H1 (cell line): ENCODE measurements at regions not wholly inside any gene's neighbourhood (a gene's known extent, or its start where the extent isn't known, plus 50 kb on each side); places are given as distances from the start of the nearest gene placed in this dataset.

Experiments
- CTCF ChIA-PET: fragments of 300-600 bp; sonication (Branson Sonifier 250); formaldehyde crosslinking; loops from one replicate; lab custom pipeline; 2021; ENCODE audit not compliant: partially characterized antibody; lab: Charles Lee
- POLR2A ChIA-PET: fragments of 300-600 bp; sonication (Branson Sonifier 250); formaldehyde crosslinking; loops from one replicate; lab custom pipeline; 2021; ENCODE audit warnings: inconsistent platforms; ENCODE audit not compliant: partially characterized antibody; lab: Charles Lee
- DNase-seq, 2 experiments: peaks; one replicate each; pipeline versions ENCODE4 v3.0.0 to v3.0.0-alpha.2; 2010 to 2022; ENCODE audit warnings: low spot score in 2 of 2, low read depth in 1 of 2, mixed read lengths in 1 of 2
- FAIRE-seq: peaks from 2 replicates; lab custom pipeline; 2011; peaks lifted over from hg19 to GRCh38; lab: Jason Lieb, UNC
- H2AFZ ChIP-seq: 2 replicates; pipeline ENCODE4 v1.8.1; 2012; ENCODE audit warnings: low read length, inconsistent platforms
- H2AK5ac ChIP-seq: 2 replicates; pipeline ENCODE4 v1.6.1; 2013; ENCODE audit warnings: low read depth, low read length
- H2BK120ac ChIP-seq: replicated peaks from 2 replicates; pipeline ENCODE3; 2013; ENCODE audit warnings: low read depth, low read length, inconsistent platforms
- H2BK12ac ChIP-seq: 2 replicates; pipeline ENCODE4 v1.6.1; 2013; ENCODE audit warnings: low read depth, low read length
- H2BK15ac ChIP-seq: 2 replicates; pipeline ENCODE4 v1.6.1; 2013; ENCODE audit warnings: low read length
- H2BK20ac ChIP-seq: 2 replicates; pipeline ENCODE4 v1.6.1; 2013; ENCODE audit warnings: low read length
- H2BK5ac ChIP-seq: 2 replicates; pipeline ENCODE4 v1.6.1; 2013; ENCODE audit warnings: low read depth, low read length
- H3K14ac ChIP-seq: 2 replicates; pipeline ENCODE4 v1.6.1; 2013; ENCODE audit warnings: inconsistent platforms; ENCODE audit not compliant: insufficient read length
- H3K18ac ChIP-seq: 2 replicates; pipeline ENCODE4 v1.6.1; 2013; ENCODE audit warnings: low read length; ENCODE audit errors: extremely low read depth
- H3K23ac ChIP-seq: 2 replicates; pipeline ENCODE4 v1.6.1; 2013; ENCODE audit warnings: inconsistent platforms; ENCODE audit not compliant: insufficient read length
- H3K23me2 ChIP-seq: 2 replicates; pipeline ENCODE4 v1.6.1; 2013; ENCODE audit warnings: low read depth, low read length
- H3K27ac ChIP-seq: 2 replicates; pipeline ENCODE4 v1.6.1; 2011; ENCODE audit warnings: low read depth, low read length, inconsistent platforms
- H3K27me3 ChIP-seq, 4 experiments: replicated peaks in 1 of 4; 1 replicate in 1 of 4; 2 replicates in 3 of 4; pipeline versions ENCODE4 v1.6.1 to v1.8.1; 2011 to 2013; ENCODE audit warnings: low read length in 3 of 4, mild to moderate bottlenecking in 3 of 4, inconsistent platforms in 2 of 4, mixed read lengths in 2 of 4, moderate library complexity in 1 of 4; ENCODE audit not compliant: control insufficient read depth in 3 of 4, insufficient read depth in 3 of 4; ENCODE audit errors: extremely low read depth in 1 of 4
- H3K36me3 ChIP-seq, 4 experiments: 2 replicates each; pipeline versions ENCODE4 v1.6.1 to v1.8.1; 2011 to 2013; ENCODE audit warnings: mild to moderate bottlenecking in 4 of 4, low read length in 3 of 4, moderate library complexity in 2 of 4, control low read depth in 1 of 4, inconsistent platforms in 1 of 4; ENCODE audit not compliant: insufficient read depth in 4 of 4, control insufficient read depth in 2 of 4
- H3K4ac ChIP-seq: replicated peaks from 2 replicates; pipeline ENCODE3; 2013; ENCODE audit warnings: low read length, low read depth, mixed read lengths, inconsistent platforms; ENCODE audit not compliant: insufficient read length
- H3K4me1 ChIP-seq, 4 experiments: replicated peaks in 1 of 4; 1 replicate in 1 of 4; 2 replicates in 3 of 4; pipeline versions ENCODE4 v1.6.1 to v1.8.1; 2011 to 2013; ENCODE audit warnings: low read length in 3 of 4, inconsistent platforms in 2 of 4, mixed read lengths in 1 of 4; ENCODE audit not compliant: insufficient read depth in 4 of 4, control insufficient read depth in 3 of 4
- H3K4me2 ChIP-seq, 2 experiments: 2 replicates each; pipeline versions ENCODE4 v1.6.1 to v1.8.1; 2011 to 2013; ENCODE audit warnings: low read depth in 2 of 2, low read length in 2 of 2, control low read depth in 1 of 2, inconsistent platforms in 1 of 2, mild to moderate bottlenecking in 1 of 2; ENCODE audit not compliant: insufficient read depth in 1 of 2
- H3K4me3 ChIP-seq, 4 experiments: fragments of 200-600, 300-600 bp in 1 of 4; sonication (generic), shearing (Covaris generic), sonication (Bioruptor Twin) in 1 of 4; 2 replicates each; pipeline versions ENCODE4 v1.5.1 to v1.8.1; 2011 to 2016; ENCODE audit warnings: low read length in 4 of 4, low read depth in 3 of 4, control low read depth in 2 of 4, inconsistent platforms in 2 of 4, mild to moderate bottlenecking in 2 of 4, mixed read lengths in 1 of 4, moderate library complexity in 1 of 4; ENCODE audit not compliant: insufficient read depth in 2 of 4; ENCODE audit errors: extremely low read depth in 1 of 4
- H3K56ac ChIP-seq: replicated peaks from 2 replicates; pipeline ENCODE3; 2013; ENCODE audit warnings: low read depth, mild to moderate bottlenecking, mixed read lengths, low read length, inconsistent platforms; ENCODE audit not compliant: insufficient read length
- H3K79me1 ChIP-seq: 2 replicates; pipeline ENCODE4 v1.6.1; 2013; ENCODE audit warnings: low read depth, low read length, control low read depth
- H3K79me2 ChIP-seq, 2 experiments: 2 replicates each; pipeline versions ENCODE4 v1.6.1 to v1.8.1; 2012 to 2013; ENCODE audit warnings: low read length in 2 of 2, mild to moderate bottlenecking in 2 of 2, inconsistent platforms in 1 of 2; ENCODE audit not compliant: insufficient read depth in 2 of 2, control insufficient read depth in 1 of 2
- H3K9ac ChIP-seq, 4 experiments: replicated peaks in 1 of 4; 1 replicate in 1 of 4; 2 replicates in 3 of 4; pipeline versions ENCODE4 v1.6.1 to v1.8.1; 2011 to 2013; ENCODE audit warnings: low read depth in 3 of 4, low read length in 3 of 4, control low read depth in 2 of 4, mild to moderate bottlenecking in 2 of 4, moderate library complexity in 2 of 4, inconsistent platforms in 1 of 4; ENCODE audit errors: extremely low read depth in 1 of 4
- H3K9me3 ChIP-seq, 2 experiments: 2 replicates each; pipeline versions ENCODE4 v1.6.1 to v1.8.1; 2012 to 2013; ENCODE audit warnings: mild to moderate bottlenecking in 2 of 2, moderate library complexity in 2 of 2, control low read depth in 1 of 2, inconsistent platforms in 1 of 2, low read depth in 1 of 2, low read length in 1 of 2, mixed read lengths in 1 of 2; ENCODE audit not compliant: insufficient read depth in 2 of 2
- H4K20me1 ChIP-seq, 2 experiments: replicated peaks in 1 of 2; 2 replicates each; pipeline versions ENCODE3 to v1.8.1; 2011 to 2013; ENCODE audit warnings: inconsistent platforms in 2 of 2, low read length in 2 of 2, mild to moderate bottlenecking in 1 of 2; ENCODE audit not compliant: insufficient read depth in 2 of 2, control insufficient read depth in 1 of 2
- H4K5ac ChIP-seq: 2 replicates; pipeline ENCODE4 v1.6.1; 2013; ENCODE audit warnings: low read length, low read depth, mixed read lengths, inconsistent platforms; ENCODE audit not compliant: insufficient read length
- H4K8ac ChIP-seq: 2 replicates; pipeline ENCODE4 v1.8.0; 2013; ENCODE audit warnings: mild to moderate bottlenecking, moderate library complexity, low read length, inconsistent platforms; ENCODE audit not compliant: insufficient read depth; ENCODE audit errors: extremely low read depth
- H4K91ac ChIP-seq: replicated peaks from 2 replicates; pipeline ENCODE3; 2013; ENCODE audit warnings: low read length, mixed read lengths, inconsistent platforms; ENCODE audit not compliant: insufficient read length
- CBX8 ChIP-seq: fragments of 300-800, 300-1000 bp; sonication (generic); IDR thresholded peaks from 2 replicates; pipeline ENCODE4 v1.7.1; 2016; ENCODE audit warnings: low read depth, low read length, borderline replicate concordance
- CEBPB ChIP-seq: IDR thresholded peaks from 2 replicates; pipeline ENCODE4 v1.6.1; 2012; ENCODE audit warnings: low read depth, low read length
- KDM5A ChIP-seq: fragments of 200-600 bp; IDR thresholded peaks from 2 replicates; pipeline ENCODE4 v1.7.1; 2012; ENCODE audit warnings: mild to moderate bottlenecking, low read length, inconsistent platforms, mixed read lengths
- WGBS, 2 experiments: shearing (Covaris generic) in 1 of 2; methylation state at CpG; one replicate each; pipeline versions ENCODE4 v1.1.6 to v1.1.7; 2013 to 2015; ENCODE audit warnings: low lambda C conversion rate in 2 of 2, mixed read lengths in 2 of 2, inconsistent platforms in 1 of 2, low coverage in 1 of 2, missing lambda C conversion rate in 1 of 2; ENCODE audit not compliant: insufficient replicate concordance in 2 of 2, insufficient coverage in 1 of 2, insufficient read length in 1 of 2; ENCODE audit errors: extremely low coverage in 1 of 2, missing lambda C conversion rate in 1 of 2; 5-methylcytosine and 5-hydroxymethylcytosine counted together

- ChIA-PET CTCF (interaction anchor here (1.3 to 1.7 kb wide), 2 partner anchors 8 to 9 kb away, joined by 4 to 5 read pairs; no protein-coding TSS in a partner anchor), POLR2A (no interaction called here)
- Histone ChIP-seq H3K4me1 (no peaks in the 10 kb centered on the region), H3K9me3 (no peaks in the 10 kb centered on the region), H2BK20ac (no peak overlapping the region), H4K8ac (no peak overlapping the region), H3K79me2 (no peaks in the 10 kb centered on the region), H4K20me1 (no peaks in the 10 kb centered on the region), H3K56ac (no peak overlapping the region), H3K79me1 (no peaks in the 10 kb centered on the region), H3K27ac (no peak overlapping the region), H3K9ac (no peak overlapping the region), H2BK12ac (no peak overlapping the region), H3K36me3 (no peaks in the 10 kb centered on the region), H3K4me3 (no peak overlapping the region), H4K5ac (no peak overlapping the region), H3K23ac (no peak overlapping the region), H3K14ac (no peak overlapping the region), H3K4ac (no peak overlapping the region), H2BK15ac (no peak overlapping the region), H3K4me2 (no peak overlapping the region), H2AFZ (no peak overlapping the region), H3K18ac (no peak overlapping the region), H3K23me2 (no peaks in the 10 kb centered on the region), H3K27me3 (no peaks in the 10 kb centered on the region), H2AK5ac (no peak overlapping the region), H4K91ac (no peak overlapping the region), H2BK5ac (no peak overlapping the region), H2BK120ac (no peak overlapping the region)
- no peak for DNase-seq
- TF ChIP-seq CEBPB (no peak), KDM5A (no peak), CBX8 (no peak)
- WGBS, 2 experiments: 89% methylated on average over 1 of the region's 1 CpG; no CpG with 5 or more reads in 1 of the 2 experiments
- no peak for FAIRE-seq
Observed at GRCh38 chr7:113412410-113412809, 294.1 kb upstream of the SMIM30 start.
